Mesenchymal stem cell (in vitro differentiated cells and primary cell): ENCODE measurements at regions not wholly inside any gene's neighbourhood (a gene's known extent, or its start where the extent isn't known, plus 50 kb on each side); places are given as distances from the start of the nearest gene placed in this dataset.

Experiments
- DNase-seq: peaks from one replicate; pipeline ENCODE4 v3.0.0-alpha.2; 2013
- H2AFZ ChIP-seq: one replicate; pipeline ENCODE4 v1.6.1; 2013; ENCODE audit warnings: low read depth, mild to moderate bottlenecking, control low read depth, inconsistent platforms, low read length, moderate library complexity
- H2AK5ac ChIP-seq: 2 replicates; pipeline ENCODE4 v1.6.1; 2013; ENCODE audit warnings: low read length, moderate library complexity, mild to moderate bottlenecking, inconsistent platforms; ENCODE audit not compliant: severe bottlenecking
- H2BK120ac ChIP-seq: one replicate; pipeline ENCODE4 v1.6.1; 2013; ENCODE audit warnings: low read depth, mild to moderate bottlenecking, inconsistent platforms, low read length, moderate library complexity
- H2BK12ac ChIP-seq, 2 experiments: one replicate each; pipeline ENCODE4 v1.6.1; 2013; ENCODE audit warnings: inconsistent platforms in 2 of 2, low read length in 2 of 2, mild to moderate bottlenecking in 2 of 2, moderate library complexity in 2 of 2, control low read depth in 1 of 2
- H2BK15ac ChIP-seq: one replicate; pipeline ENCODE4 v1.6.1; 2013; ENCODE audit warnings: mild to moderate bottlenecking, low read depth, inconsistent platforms; ENCODE audit not compliant: poor library complexity, severe bottlenecking
- H2BK5ac ChIP-seq: 2 replicates; pipeline ENCODE4 v1.6.1; 2013; ENCODE audit warnings: low read depth, mild to moderate bottlenecking, low read length, control low read depth, inconsistent platforms; ENCODE audit not compliant: poor library complexity, severe bottlenecking
- H3K14ac ChIP-seq, 2 experiments: one replicate each; pipeline ENCODE4 v1.6.1; 2013; ENCODE audit warnings: inconsistent platforms in 2 of 2, low read length in 2 of 2, control low read depth in 1 of 2, mild to moderate bottlenecking in 1 of 2, moderate library complexity in 1 of 2
- H3K18ac ChIP-seq, 2 experiments: one replicate each; pipeline ENCODE4 v1.6.1; 2013; ENCODE audit warnings: inconsistent platforms in 2 of 2, low read length in 2 of 2, control low read depth in 1 of 2, low read depth in 1 of 2, mild to moderate bottlenecking in 1 of 2
- H3K23ac ChIP-seq, 2 experiments: one replicate each; pipeline ENCODE4 v1.6.1; 2013; ENCODE audit warnings: inconsistent platforms in 2 of 2, low read length in 2 of 2, mild to moderate bottlenecking in 2 of 2, moderate library complexity in 2 of 2, control low read depth in 1 of 2
- H3K27ac ChIP-seq: 2 replicates; pipeline ENCODE4 v1.5.1; 2013; ENCODE audit warnings: mild to moderate bottlenecking, moderate library complexity, low read length, control low read depth, inconsistent platforms; ENCODE audit not compliant: poor library complexity, severe bottlenecking
- H3K27me3 ChIP-seq, 2 experiments: 2 replicates each; pipeline versions ENCODE4 v1.6.1 to v1.7.0; 2013; ENCODE audit warnings: low read length in 2 of 2, mild to moderate bottlenecking in 2 of 2, moderate library complexity in 2 of 2, control low read depth in 1 of 2, inconsistent platforms in 1 of 2; ENCODE audit not compliant: control insufficient read depth in 1 of 2, insufficient read depth in 1 of 2
- H3K36me3 ChIP-seq, 2 experiments: 2 replicates each; pipeline versions ENCODE4 v1.6.1 to v1.7.0; 2013; ENCODE audit warnings: low read length in 2 of 2, control low read depth in 1 of 2, inconsistent platforms in 1 of 2, low read depth in 1 of 2, mild to moderate bottlenecking in 1 of 2; ENCODE audit not compliant: insufficient read depth in 2 of 2, control insufficient read depth in 1 of 2
- H3K4ac ChIP-seq, 2 experiments: one replicate each; pipeline ENCODE4 v1.6.1; 2013; ENCODE audit warnings: inconsistent platforms in 2 of 2, low read length in 2 of 2, mild to moderate bottlenecking in 2 of 2, moderate library complexity in 2 of 2, control low read depth in 1 of 2, low read depth in 1 of 2
- H3K4me1 ChIP-seq: 2 replicates; pipeline ENCODE4 v1.6.1; 2013; ENCODE audit warnings: low read depth, low read length, control low read depth; ENCODE audit not compliant: control insufficient read depth, insufficient read depth
- H3K4me2 ChIP-seq: 2 replicates; pipeline ENCODE4 v1.6.1; 2013; ENCODE audit warnings: low read length, mild to moderate bottlenecking, inconsistent platforms; ENCODE audit not compliant: poor library complexity, severe bottlenecking
- H3K4me3 ChIP-seq, 2 experiments: 2 replicates each; pipeline versions ENCODE4 v1.5.1 to v1.7.0; 2013; ENCODE audit warnings: low read length in 2 of 2, mild to moderate bottlenecking in 2 of 2, control low read depth in 1 of 2, low read depth in 1 of 2; ENCODE audit not compliant: insufficient read depth in 1 of 2
- H3K79me1 ChIP-seq: replicated peaks from 2 replicates; pipeline ENCODE4 v1.6.1; 2013; ENCODE audit warnings: mild to moderate bottlenecking, control low read depth, low read length, inconsistent platforms; ENCODE audit not compliant: poor library complexity, severe bottlenecking
- H3K9ac ChIP-seq: 2 replicates; pipeline ENCODE4 v1.7.0; 2013; ENCODE audit warnings: mild to moderate bottlenecking, low read length, moderate library complexity
- H3K9me3 ChIP-seq: 2 replicates; pipeline ENCODE4 v1.7.0; 2013; ENCODE audit warnings: mild to moderate bottlenecking, low read length; ENCODE audit not compliant: control insufficient read depth
- H4K8ac ChIP-seq: one replicate; pipeline ENCODE4 v1.6.1; 2013; ENCODE audit warnings: inconsistent platforms, mild to moderate bottlenecking, low read length, moderate library complexity
- H4K91ac ChIP-seq: one replicate; pipeline ENCODE4 v1.6.1; 2013; ENCODE audit warnings: mild to moderate bottlenecking, low read length, inconsistent platforms
- WGBS: methylation state at CpG from one replicate; pipeline ENCODE4 v1.1.7; 2013; ENCODE audit warnings: mixed read lengths; 5-methylcytosine and 5-hydroxymethylcytosine counted together

- 87% methylated on average over 34 of the region's 34 CpGs for WGBS
- H3K27me3 ChIP-seq = peaks cover 0 to 10% of the 10 kb centered on the region in 2 experiments
- H3K9me3 ChIP-seq = no peaks in the 10 kb centered on the region
- no peaks in the 10 kb centered on the region for H3K79me1 ChIP-seq
- H2BK15ac ChIP-seq = no peak overlapping the region
- no peak overlapping the region for H3K9ac ChIP-seq
- H3K36me3 ChIP-seq = no peaks in the 10 kb centered on the region
- no peak overlapping the region for H3K23ac ChIP-seq
- no peak overlapping the region for H4K8ac ChIP-seq
- H3K4ac ChIP-seq = no peak overlapping the region
- H3K18ac ChIP-seq = no peak overlapping the region
- no peak for DNase-seq
- no peak overlapping the region for H4K91ac ChIP-seq
- no peak overlapping the region for H2BK12ac ChIP-seq
- H2BK120ac ChIP-seq = no peak overlapping the region
- H2AFZ ChIP-seq = no peak overlapping the region
- H3K14ac ChIP-seq = no peak overlapping the region
- H3K4me1 ChIP-seq = peaks cover 6% of the 10 kb centered on the region
- no peak overlapping the region for H3K4me2 ChIP-seq
- H2BK5ac ChIP-seq = no peak overlapping the region
- no peak overlapping the region for H3K4me3 ChIP-seq
- H3K27ac ChIP-seq = no peak overlapping the region
- H2AK5ac ChIP-seq = no peak overlapping the region
Observed at GRCh38 chr11:70552167-70553150, 154.1 kb downstream of the CTTN start.

- H3K36me3 ChIP-seq = no peaks in the 10 kb centered on the region
- 92% methylated on average over 4 of the region's 5 CpGs for WGBS
- H4K8ac ChIP-seq = no peak overlapping the region
- H3K14ac ChIP-seq = no peak overlapping the region
- H2AFZ ChIP-seq = no peak overlapping the region
- no peak overlapping the region for H2BK120ac ChIP-seq
- H3K9ac ChIP-seq = no peak overlapping the region
- no peaks in the 10 kb centered on the region for H3K79me1 ChIP-seq
- no peak for DNase-seq
- H3K27me3 ChIP-seq = peaks cover 0 to 5% of the 10 kb centered on the region in 2 experiments
- H2BK12ac ChIP-seq = no peak overlapping the region
- H2BK15ac ChIP-seq = no peak overlapping the region
- no peak overlapping the region for H4K91ac ChIP-seq
- no peak overlapping the region for H3K4me2 ChIP-seq
- H2BK5ac ChIP-seq = no peak overlapping the region
- H3K9me3 ChIP-seq = no peaks in the 10 kb centered on the region
- no peak overlapping the region for H3K4me3 ChIP-seq
- no peak overlapping the region for H3K4ac ChIP-seq
- H3K23ac ChIP-seq = no peak overlapping the region
- no peak overlapping the region for H3K18ac ChIP-seq
- no peak overlapping the region for H2AK5ac ChIP-seq
- H3K27ac ChIP-seq = no peak overlapping the region
- peaks cover 9% of the 10 kb centered on the region for H3K4me1 ChIP-seq
Observed at GRCh38 chr11:70555078-70555477, 156.7 kb downstream of the CTTN start.

GRCh38 chr11:70556884-70557741 is 158.8 kb downstream of the CTTN start:
- Histone ChIP-seq H3K9me3 (no peaks in the 10 kb centered on the region), H2BK5ac (no peak overlapping the region), H2AK5ac (no peak overlapping the region), H3K18ac (no peak overlapping the region), H3K4me2 (no peak overlapping the region), H4K8ac (no peak overlapping the region), H3K79me1 (no peaks in the 10 kb centered on the region), H2AFZ (no peak overlapping the region), H3K27me3 (peaks cover 0 to 2% of the 10 kb centered on the region in 2 experiments), H3K9ac (peak overlapping the region; percentile 22), H4K91ac (no peak overlapping the region), H3K14ac (no peak overlapping the region), H3K36me3 (no peaks in the 10 kb centered on the region), H2BK120ac (no peak overlapping the region), H2BK12ac (no peak overlapping the region), H2BK15ac (no peak overlapping the region), H3K4me3 (no peak overlapping the region), H3K23ac (no peak overlapping the region), H3K27ac (no peak overlapping the region), H3K4me1 (peaks cover 4% of the 10 kb centered on the region), H3K4ac (no peak overlapping the region)
- DNase-seq = peak; percentile 62
- 57% methylated on average over 8 of the region's 8 CpGs for WGBS
